OCI-LY3 (cell line): ENCODE measurements at regions not wholly inside any gene's neighbourhood (a gene's known extent, or its start where the extent isn't known, plus 50 kb on each side); places are given as distances from the start of the nearest gene placed in this dataset.

ENCODE experiments used
- H2AFZ ChIP-seq: fragments of 200-600, 300-600 bp; shearing (Covaris generic); 2 replicates; pipeline ENCODE4 v1.6.0; 2014; ENCODE audit warnings: antibody characterized with exemption, low read depth, low read length
- H3K27ac ChIP-seq: fragments of 200-600, 300-600 bp; sonication (generic); 2 replicates; pipeline ENCODE4 v1.5.1; 2014; ENCODE audit warnings: mild to moderate bottlenecking, low read length, moderate library complexity, mixed read lengths
- H3K27me3 ChIP-seq: fragments of 200-600, 300-600 bp; sonication (generic); 2 replicates; pipeline ENCODE4 v1.6.1; 2014; ENCODE audit warnings: low read depth, low read length, mixed read lengths
- H3K36me3 ChIP-seq: fragments of 200-600, 300-600 bp; sonication (generic); replicated peaks from 2 replicates; pipeline ENCODE3; 2014; ENCODE audit warnings: low read depth, low read length, mixed read lengths
- H3K4me1 ChIP-seq: fragments of 300-600, 200-600 bp; sonication (generic); 2 replicates; pipeline ENCODE4 v1.6.1; 2014; ENCODE audit warnings: low read length, mixed read lengths
- H3K4me2 ChIP-seq: fragments of 200-600, 300-600 bp; sonication (generic); 2 replicates; pipeline ENCODE4 v1.6.1; 2014; ENCODE audit warnings: low read length, mixed read lengths
- H3K4me3 ChIP-seq: fragments of 300-600, 200-600 bp; sonication (generic); 2 replicates; pipeline ENCODE4 v1.5.1; 2014; ENCODE audit warnings: antibody characterized with exemption, mild to moderate bottlenecking, low read length, moderate library complexity
- H3K79me2 ChIP-seq: fragments of 300-600, 200-600 bp; shearing (Covaris generic); 2 replicates; pipeline ENCODE4 v1.6.1; 2014; ENCODE audit warnings: mild to moderate bottlenecking, low read length, mixed read lengths
- H3K9ac ChIP-seq: fragments of 300-600, 200-600 bp; shearing (Covaris generic); 2 replicates; pipeline ENCODE4 v1.6.0; 2014; ENCODE audit warnings: mild to moderate bottlenecking, low read length, moderate library complexity
- H3K9me3 ChIP-seq: fragments of 200-600, 300-600 bp; shearing (Covaris generic); 2 replicates; pipeline ENCODE4 v1.6.1; 2014; ENCODE audit warnings: low read length, mixed read lengths; ENCODE audit not compliant: insufficient read depth
- H4K20me1 ChIP-seq: fragments of 200-600, 300-600 bp; sonication (generic); 2 replicates; pipeline ENCODE4 v1.6.1; 2016; ENCODE audit warnings: low read length, mixed read lengths; ENCODE audit not compliant: insufficient read depth
- CTCF ChIP-seq: fragments of 200-600, 300-600 bp; sonication (generic); IDR thresholded peaks from 2 replicates; pipeline ENCODE4 v1.5.1; 2014; ENCODE audit warnings: antibody characterized with exemption, low read length, low read depth
- EZH2phosphoT487 ChIP-seq: fragments of 200-600 bp; shearing (Covaris generic); IDR thresholded peaks from 2 replicates; pipeline ENCODE4 v1.6.1; 2018; ENCODE audit warnings: antibody characterized with exemption, mixed run types, low read depth

- Histone ChIP-seq H3K27me3 (peaks cover 15% of the 10 kb centered on the region), H3K9me3 (no peaks in the 10 kb centered on the region), H3K36me3 (no peaks in the 10 kb centered on the region), H3K9ac (no peak overlapping the region), H4K20me1 (no peaks in the 10 kb centered on the region), H3K4me1 (no peaks in the 10 kb centered on the region), H3K4me2 (no peak overlapping the region), H3K79me2 (no peaks in the 10 kb centered on the region), H2AFZ (no peak overlapping the region), H3K4me3 (no peak overlapping the region), H3K27ac (no peak overlapping the region)
- no peak for TF ChIP-seq EZH2phosphoT487
- TF ChIP-seq CTCF: no peak
These were observed 214.5 kb downstream of the BARX2 start for GRCh38 chr11:129590030-129590752.

- H4K20me1 ChIP-seq: no peaks in the 10 kb centered on the region
- H3K36me3 ChIP-seq: no peaks in the 10 kb centered on the region
- H3K9me3 ChIP-seq: no peaks in the 10 kb centered on the region
- no peak overlapping the region for H3K9ac ChIP-seq
- H3K27ac ChIP-seq: no peak overlapping the region
- no peak overlapping the region for H3K4me2 ChIP-seq
- TF ChIP-seq EZH2phosphoT487 (no peak), CTCF (no peak)
- no peaks in the 10 kb centered on the region for H3K79me2 ChIP-seq
- no peaks in the 10 kb centered on the region for H3K4me1 ChIP-seq
- H3K27me3 ChIP-seq: peaks cover 15% of the 10 kb centered on the region
- H2AFZ ChIP-seq: no peak overlapping the region
- no peak overlapping the region for H3K4me3 ChIP-seq
These were observed 215.3 kb downstream of the BARX2 start for GRCh38 chr11:129590753-129591475.

- no peaks in the 10 kb centered on the region for H3K9me3 ChIP-seq
- no peak overlapping the region for H3K27ac ChIP-seq
- H3K27me3 ChIP-seq: peaks cover 11% of the 10 kb centered on the region
- no peaks in the 10 kb centered on the region for H3K79me2 ChIP-seq
- H3K4me3 ChIP-seq: no peak overlapping the region
- H3K4me1 ChIP-seq: no peaks in the 10 kb centered on the region
- no peak overlapping the region for H3K4me2 ChIP-seq
- no peak overlapping the region for H3K9ac ChIP-seq
- H4K20me1 ChIP-seq: no peaks in the 10 kb centered on the region
- no peak overlapping the region for H2AFZ ChIP-seq
- TF ChIP-seq EZH2phosphoT487 (no peak), CTCF (no peak)
- H3K36me3 ChIP-seq: no peaks in the 10 kb centered on the region
These were observed 215.9 kb downstream of the BARX2 start for GRCh38 chr11:129591527-129591926.

- peaks cover 7% of the 10 kb centered on the region; the same call in 1 of the 2 replicates for H3K27me3 ChIP-seq
- H3K27ac ChIP-seq: no peak overlapping the region
- no peak overlapping the region for H3K4me3 ChIP-seq
- H3K9ac ChIP-seq: no peak overlapping the region
- H3K79me2 ChIP-seq: no peaks in the 10 kb centered on the region
- no peak overlapping the region for H3K4me2 ChIP-seq
- TF ChIP-seq CTCF: no peak
- TF ChIP-seq EZH2phosphoT487: no peak
- no peak overlapping the region for H2AFZ ChIP-seq
- H3K9me3 ChIP-seq: no peaks in the 10 kb centered on the region
- H3K36me3 ChIP-seq: no peaks in the 10 kb centered on the region
- H3K4me1 ChIP-seq: no peaks in the 10 kb centered on the region
- no peaks in the 10 kb centered on the region for H4K20me1 ChIP-seq
These were observed 216.5 kb downstream of the BARX2 start for GRCh38 chr11:129592191-129592590.
